ENCODE measurements at regions not wholly inside any gene's neighbourhood (a gene's known extent, or its start where the extent isn't known, plus 50 kb on each side); places are given as distances from the start of the nearest gene placed in this dataset.

DNA sequence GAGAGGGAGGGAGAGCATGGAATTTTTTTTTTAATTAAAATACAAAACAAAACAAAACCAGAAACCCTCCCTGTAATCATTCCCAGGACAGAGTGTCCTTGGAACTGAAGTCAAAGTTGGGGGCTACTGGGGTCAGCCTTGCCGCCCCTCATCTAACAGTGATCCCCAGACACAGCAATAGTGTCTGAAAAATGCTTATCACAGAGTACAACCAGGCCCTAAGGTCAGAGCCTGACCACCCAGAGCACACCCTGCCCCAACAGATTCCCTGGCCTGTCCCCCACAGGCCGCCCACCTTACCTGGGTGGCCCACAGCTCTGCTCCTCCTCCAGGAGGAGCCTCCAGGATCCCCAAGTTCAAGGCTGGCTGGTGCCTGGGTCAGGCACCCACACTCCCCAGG, 101.6 kb upstream of the LINGO1 start:
- DNase-seq (no peak), ATAC-seq (no peak)
- Histone ChIP-seq H3K4me1 (no peaks in the 10 kb centered on the region), H3K9me3 (no peaks in the 10 kb centered on the region), H3K27me3 (no peaks in the 10 kb centered on the region), H3K4me3 (no peak overlapping the region), H3K27ac (no peak overlapping the region), H3K36me3 (no peaks in the 10 kb centered on the region)
- intact Hi-C loops (cut with DNase I), result no loop called here
- TF ChIP-seq, protein P1, sequence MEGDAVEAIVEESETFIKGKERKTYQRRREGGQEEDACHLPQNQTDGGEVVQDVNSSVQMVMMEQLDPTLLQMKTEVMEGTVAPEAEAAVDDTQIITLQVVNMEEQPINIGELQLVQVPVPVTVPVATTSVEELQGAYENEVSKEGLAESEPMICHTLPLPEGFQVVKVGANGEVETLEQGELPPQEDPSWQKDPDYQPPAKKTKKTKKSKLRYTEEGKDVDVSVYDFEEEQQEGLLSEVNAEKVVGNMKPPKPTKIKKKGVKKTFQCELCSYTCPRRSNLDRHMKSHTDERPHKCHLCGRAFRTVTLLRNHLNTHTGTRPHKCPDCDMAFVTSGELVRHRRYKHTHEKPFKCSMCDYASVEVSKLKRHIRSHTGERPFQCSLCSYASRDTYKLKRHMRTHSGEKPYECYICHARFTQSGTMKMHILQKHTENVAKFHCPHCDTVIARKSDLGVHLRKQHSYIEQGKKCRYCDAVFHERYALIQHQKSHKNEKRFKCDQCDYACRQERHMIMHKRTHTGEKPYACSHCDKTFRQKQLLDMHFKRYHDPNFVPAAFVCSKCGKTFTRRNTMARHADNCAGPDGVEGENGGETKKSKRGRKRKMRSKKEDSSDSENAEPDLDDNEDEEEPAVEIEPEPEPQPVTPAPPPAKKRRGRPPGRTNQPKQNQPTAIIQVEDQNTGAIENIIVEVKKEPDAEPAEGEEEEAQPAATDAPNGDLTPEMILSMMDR (IDR thresholded peaks at IDR 0.05), result no peak

- Histone ChIP-seq H3K4me3 (no peak overlapping the region), H3K9me3 (no peaks in the 10 kb centered on the region), H3K4me1 (no peaks in the 10 kb centered on the region), H3K27me3 (no peaks in the 10 kb centered on the region), H3K36me3 (no peaks in the 10 kb centered on the region), H3K27ac (no peak overlapping the region)
- ATAC-seq, result no peak
- intact Hi-C loops (cut with DNase I), result no loop called here
- no peak for DNase-seq
- TF ChIP-seq, protein P1 (IDR thresholded peaks at IDR 0.05), result no peak
These were observed 101.0 kb upstream of the LINGO1 start for GRCh38 chr15:77733579-77734300.

DNA sequence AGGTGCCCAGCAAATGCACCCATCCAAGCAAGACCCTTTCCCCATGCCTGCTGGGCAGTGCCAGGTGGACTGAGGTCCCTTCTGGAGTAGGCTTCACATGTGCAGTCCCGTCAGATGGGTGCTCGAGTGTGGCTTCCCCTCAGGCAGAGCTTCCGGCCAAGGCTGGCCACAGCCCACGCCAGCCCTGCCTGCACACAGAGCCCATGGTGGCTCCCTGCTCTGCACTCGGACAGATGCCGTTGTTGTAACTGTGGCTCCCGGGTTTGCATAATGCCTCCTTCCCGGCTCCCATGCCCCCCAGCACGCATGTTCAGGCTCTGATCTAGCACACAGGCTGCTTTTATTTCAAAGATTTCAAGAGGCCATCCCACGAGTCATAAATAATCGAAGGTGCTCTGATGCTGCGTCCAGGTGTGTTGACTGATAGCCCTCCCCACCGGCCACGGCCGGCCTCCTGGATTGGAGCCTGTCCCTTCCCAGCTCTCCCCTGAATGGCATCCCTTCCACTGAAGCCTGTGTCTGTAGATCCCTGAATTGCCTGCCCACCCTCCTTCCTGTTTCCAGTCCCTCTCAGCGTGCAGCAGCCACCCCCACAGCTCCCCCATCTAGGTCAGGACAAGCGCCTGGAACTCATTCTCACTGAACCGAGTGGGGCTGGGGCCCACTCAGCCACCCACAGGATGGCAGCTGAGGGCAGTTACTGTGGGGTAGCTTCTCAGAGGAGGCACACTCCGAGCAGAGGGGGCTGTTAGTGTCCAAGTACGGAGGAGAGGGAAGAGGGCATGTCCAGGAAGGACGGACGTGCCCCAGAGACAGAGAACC, 100.0 kb upstream of the LINGO1 start:
- no peaks in the 10 kb centered on the region for H3K27me3 ChIP-seq
- H3K4me1 ChIP-seq, result no peaks in the 10 kb centered on the region
- intact Hi-C loops (cut with DNase I), result no loop called here
- H3K4me3 ChIP-seq, result no peak overlapping the region
- no peaks in the 10 kb centered on the region for H3K36me3 ChIP-seq
- TF ChIP-seq, protein P1 (IDR thresholded peaks at IDR 0.05), result no peak
- no peaks in the 10 kb centered on the region for H3K9me3 ChIP-seq
- DNase-seq (no peak), ATAC-seq (no peak)
- H3K27ac ChIP-seq, result no peak overlapping the region

DNA sequence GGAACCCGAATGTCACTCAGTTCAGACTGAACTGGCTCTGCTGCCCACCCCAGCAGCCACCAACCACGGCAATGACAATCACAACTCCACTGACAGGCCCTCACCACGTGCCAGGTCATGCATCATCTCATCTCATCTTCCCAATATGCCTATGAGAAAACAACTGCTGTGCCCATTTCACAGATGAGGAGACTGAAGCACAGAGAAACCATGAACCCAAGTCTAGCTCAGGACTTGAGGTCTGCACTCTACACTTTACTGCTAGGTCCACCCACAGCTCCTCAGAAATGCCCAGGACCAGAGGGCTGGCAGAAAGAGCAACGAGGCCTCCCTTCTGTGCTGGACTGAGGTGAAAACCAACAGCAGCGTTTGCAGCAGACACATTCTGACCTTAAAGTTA, 99.2 kb upstream of the LINGO1 start:
- DNase-seq (no peak), ATAC-seq (no peak)
- Histone ChIP-seq H3K4me1 (no peaks in the 10 kb centered on the region), H3K27ac (no peak overlapping the region), H3K36me3 (no peaks in the 10 kb centered on the region), H3K9me3 (no peaks in the 10 kb centered on the region), H3K27me3 (no peaks in the 10 kb centered on the region), H3K4me3 (no peak overlapping the region)
- TF ChIP-seq, protein P1 (IDR thresholded peaks at IDR 0.05), result no peak
- intact Hi-C loops (cut with DNase I), result no loop called here

- no peaks in the 10 kb centered on the region for H3K27me3 ChIP-seq
These were observed 98.4 kb upstream of the LINGO1 start for GRCh38 chr15:77731067-77731466.

More at GRCh38 chr15:77731067-77731466, 98.4 kb upstream of the LINGO1 start:
- H3K4me1 ChIP-seq, result no peaks in the 10 kb centered on the region
- no peak for DNase-seq
- no peaks in the 10 kb centered on the region for H3K36me3 ChIP-seq
- TF ChIP-seq, protein P1 (IDR thresholded peaks at IDR 0.05), result no peak
- H3K9me3 ChIP-seq, result no peaks in the 10 kb centered on the region
- intact Hi-C loops (cut with DNase I), result no loop called here
- no peak overlapping the region for H3K27ac ChIP-seq
- H3K4me3 ChIP-seq, result no peak overlapping the region
- ATAC-seq, result no peak
